ENCODE measurements at regions not wholly inside any gene's neighbourhood (a gene's known extent, or its start where the extent isn't known, plus 50 kb on each side); places are given as distances from the start of the nearest gene placed in this dataset.

DNA sequence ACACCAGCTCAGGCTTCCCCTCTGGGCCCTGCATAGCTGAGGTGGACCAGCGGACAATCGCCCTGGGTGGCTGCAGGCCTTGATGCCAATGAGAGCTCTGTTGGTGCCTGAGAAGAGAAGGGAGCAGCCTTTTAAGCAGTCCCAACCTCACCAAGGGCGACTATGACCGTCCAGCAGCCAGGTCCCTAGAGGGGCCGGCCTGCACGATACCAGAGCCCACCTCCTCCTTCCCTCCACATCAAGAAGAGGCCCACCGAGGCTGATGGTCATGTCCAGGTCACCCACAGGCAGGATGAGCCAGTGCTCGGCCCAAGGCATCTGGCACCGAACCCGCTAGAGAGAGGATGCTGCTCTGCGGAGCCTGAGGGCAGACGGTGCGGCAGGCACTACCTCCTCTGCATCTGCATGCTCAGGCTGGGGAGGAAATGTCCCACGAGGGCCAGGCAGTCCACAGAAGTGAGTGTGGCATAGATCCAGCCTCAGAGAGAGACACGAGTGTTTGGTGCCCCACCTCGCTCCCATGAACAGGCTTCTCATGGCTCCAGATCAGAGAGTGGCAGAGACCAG, 219.4 kb downstream of the TUBA3C start:
- TF ChIP-seq CTCF (IDR thresholded peaks at IDR 0.05 in 2 of 3, conservative IDR thresholded peaks at IDR 0.05 in 1 of 3; ENCODE audit: control insufficient read depth in 2 of 3, extremely low read depth in 1 of 3, insufficient read depth in 1 of 3, low read depth in 3 of 3, low read length in 3 of 3) (no peak), NFYB (IDR thresholded peaks at IDR 0.05; ENCODE audit: insufficient read depth, low read depth, low read length) (no peak), EZH2 (IDR thresholded peaks at IDR 0.05; ENCODE audit: borderline replicate concordance, control insufficient read depth, low read depth, low read length) (no peak), BRCA1 (IDR thresholded peaks at IDR 0.05; ENCODE audit: low read depth, low read length) (no peak), MYC (IDR thresholded peaks at IDR 0.05; ENCODE audit: insufficient read depth, insufficient read length, insufficient replicate concordance, low read length, severe bottlenecking) (no peak), RCOR1 (conservative IDR thresholded peaks at IDR 0.05; ENCODE audit: low read depth, low read length) (no peak), SUZ12 (IDR thresholded peaks at IDR 0.05; ENCODE audit: unreplicated experiment) (no peak)
- TF ChIP-seq, protein P1, sequence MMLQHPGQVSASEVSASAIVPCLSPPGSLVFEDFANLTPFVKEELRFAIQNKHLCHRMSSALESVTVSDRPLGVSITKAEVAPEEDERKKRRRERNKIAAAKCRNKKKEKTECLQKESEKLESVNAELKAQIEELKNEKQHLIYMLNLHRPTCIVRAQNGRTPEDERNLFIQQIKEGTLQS (IDR thresholded peaks at IDR 0.05; ENCODE audit: borderline replicate concordance, extremely low read depth, low read depth, low read length) = no peak

All from GM12878 (cell line).